MM.1S (cell line): ENCODE measurements at regions not wholly inside any gene's neighbourhood (a gene's known extent, or its start where the extent isn't known, plus 50 kb on each side); places are given as distances from the start of the nearest gene placed in this dataset.

Experiments used
- EZH2 ChIP-seq: fragments of 300-600 bp; sonication (generic); optimal IDR thresholded peaks from 2 replicates; pipeline ENCODE3; 2017; ENCODE audit warnings: low read depth, mild to moderate bottlenecking, antibody characterized with exemption, low read length, mixed read lengths
- EZH2phosphoT487 ChIP-seq: fragments of 300-600 bp; sonication (generic); IDR thresholded peaks from 2 replicates; pipeline ENCODE4 v1.6.1; 2018; ENCODE audit warnings: antibody characterized with exemption, low read length
- TF ChIP-seq, protein P1 (sequence below): fragments of 300-600 bp; sonication (generic); IDR thresholded peaks from 2 replicates; pipeline ENCODE4 v1.5.1; 2016; ENCODE audit warnings: antibody characterized with exemption, low read length, mixed read lengths

DNA sequence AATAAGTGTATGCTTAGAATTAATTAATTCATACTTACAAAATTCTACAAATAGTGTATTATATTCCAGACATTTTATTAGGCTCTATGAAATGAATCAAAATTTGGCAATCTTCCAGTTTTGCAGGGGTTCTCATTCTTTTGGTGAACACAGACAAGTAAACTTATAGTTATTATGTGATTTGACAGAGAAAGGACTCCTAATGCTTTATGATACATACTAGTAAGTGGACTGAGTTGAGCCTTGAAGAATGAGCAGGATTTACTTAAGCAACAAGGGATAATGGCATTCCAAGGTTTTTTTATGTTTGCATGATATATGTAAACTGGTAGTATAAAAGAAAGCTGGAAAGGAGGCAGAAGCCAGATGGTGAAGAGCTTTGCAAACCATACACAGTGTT is 145.7 kb upstream of the FERD3L start:
- TF ChIP-seq, protein P1, sequence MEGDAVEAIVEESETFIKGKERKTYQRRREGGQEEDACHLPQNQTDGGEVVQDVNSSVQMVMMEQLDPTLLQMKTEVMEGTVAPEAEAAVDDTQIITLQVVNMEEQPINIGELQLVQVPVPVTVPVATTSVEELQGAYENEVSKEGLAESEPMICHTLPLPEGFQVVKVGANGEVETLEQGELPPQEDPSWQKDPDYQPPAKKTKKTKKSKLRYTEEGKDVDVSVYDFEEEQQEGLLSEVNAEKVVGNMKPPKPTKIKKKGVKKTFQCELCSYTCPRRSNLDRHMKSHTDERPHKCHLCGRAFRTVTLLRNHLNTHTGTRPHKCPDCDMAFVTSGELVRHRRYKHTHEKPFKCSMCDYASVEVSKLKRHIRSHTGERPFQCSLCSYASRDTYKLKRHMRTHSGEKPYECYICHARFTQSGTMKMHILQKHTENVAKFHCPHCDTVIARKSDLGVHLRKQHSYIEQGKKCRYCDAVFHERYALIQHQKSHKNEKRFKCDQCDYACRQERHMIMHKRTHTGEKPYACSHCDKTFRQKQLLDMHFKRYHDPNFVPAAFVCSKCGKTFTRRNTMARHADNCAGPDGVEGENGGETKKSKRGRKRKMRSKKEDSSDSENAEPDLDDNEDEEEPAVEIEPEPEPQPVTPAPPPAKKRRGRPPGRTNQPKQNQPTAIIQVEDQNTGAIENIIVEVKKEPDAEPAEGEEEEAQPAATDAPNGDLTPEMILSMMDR = no peak
- TF ChIP-seq EZH2 (no peak), EZH2phosphoT487 (no peak)
